ENCODE measurements at regions not wholly inside any gene's neighbourhood (a gene's known extent, or its start where the extent isn't known, plus 50 kb on each side); places are given as distances from the start of the nearest gene placed in this dataset.

GRCh38 chr12:19669793-19670192 lies 230.5 kb downstream of the AEBP2 start:
- TF ChIP-seq RARB (CRISPR knock-in tag; IDR thresholded peaks at IDR 0.05): no peak
- no peak for TF ChIP-seq TOX (CRISPR knock-in tag; IDR thresholded peaks at IDR 0.05; ENCODE audit: borderline replicate concordance)
- no peak for TF ChIP-seq POU6F1 (CRISPR knock-in tag; IDR thresholded peaks at IDR 0.05; ENCODE audit: borderline replicate concordance, low read depth)
- no peak for TF ChIP-seq PATZ1 (CRISPR knock-in tag; IDR thresholded peaks at IDR 0.05; ENCODE audit: borderline replicate concordance)
- no peak for TF ChIP-seq ARNTL (CRISPR knock-in tag; IDR thresholded peaks at IDR 0.05; ENCODE audit: borderline replicate concordance, low read depth)
- no peak for TF ChIP-seq ISL1 (CRISPR knock-in tag; IDR thresholded peaks at IDR 0.05)

Data from SK-N-SH treated with all-trans-retinoic acid at 6 μM for 48 hours (cell line).